ENCODE measurements at regions not wholly inside any gene's neighbourhood (a gene's known extent, or its start where the extent isn't known, plus 50 kb on each side); places are given as distances from the start of the nearest gene placed in this dataset.

GRCh38 chr1:55916481-55916880, 662.9 kb downstream of the PLPP3 start:
- no peak overlapping the region for H3K4me2 ChIP-seq (ENCODE audit: control insufficient read depth, insufficient read depth)
- TF ChIP-seq BACH1 (IDR thresholded peaks at IDR 0.05; ENCODE audit: borderline replicate concordance): no peak
- no peak for TF ChIP-seq IKZF1 (conservative IDR thresholded peaks at IDR 0.05)
- H3K4me1 ChIP-seq (ENCODE audit: control insufficient read depth, insufficient read depth, low read length): no peaks in the 10 kb centered on the region
- ChIA-PET POLR2A (no interaction called here), RAD21 (ENCODE audit: unreplicated experiment) (no interaction called here), SMC1A (ENCODE audit: uncharacterized antibody, unreplicated experiment) (no interaction called here), CTCF (no interaction called here)
- DNase-seq (ENCODE audit: low read depth, low spot score) (no peak), ATAC-seq (no peak), FAIRE-seq (no peak)
- intact Hi-C loops (cut with micrococcal nuclease; ENCODE audit: unreplicated experiment) (no loop called here), in situ Hi-C loops (cut with MboI) (no loop called here)
- no TSS peak for BruUV-seq (replicated peaks)
- 5% methylated on average over 2 of the region's 2 CpGs for WGBS (ENCODE audit: insufficient coverage, insufficient replicate concordance, low lambda C conversion rate, missing lambda C conversion rate)
- H3K9ac ChIP-seq (ENCODE audit: control insufficient read depth, insufficient read depth, low read length): no peak overlapping the region
- no peaks in the 10 kb centered on the region for H3K79me2 ChIP-seq (ENCODE audit: control insufficient read depth, insufficient read depth, low read length)
- no peaks in the 10 kb centered on the region for H3K9me3 ChIP-seq (replicated peaks; ENCODE audit: control insufficient read depth, insufficient read depth, low read length)
- no peak overlapping the region for H3K4me3 ChIP-seq
- H3K27me3 ChIP-seq (replicated peaks in 1 of 2; ENCODE audit: control insufficient read depth in 2 of 2, insufficient read depth in 2 of 2, low read length in 1 of 2): no peaks in the 10 kb centered on the region; a peak in 1 of 4 replicates
- H2AFZ ChIP-seq (ENCODE audit: control insufficient read depth, low read depth, low read length): no peak overlapping the region
- no peak overlapping the region for H3K27ac ChIP-seq (ENCODE audit: control insufficient read depth, insufficient read depth)
- H4K20me1 ChIP-seq (ENCODE audit: control insufficient read depth, insufficient read depth): no peaks in the 10 kb centered on the region
- H3K36me3 ChIP-seq (ENCODE audit: control insufficient read depth in 2 of 2, insufficient read depth in 2 of 2, low read length in 1 of 2): no peaks in the 10 kb centered on the region

DNA sequence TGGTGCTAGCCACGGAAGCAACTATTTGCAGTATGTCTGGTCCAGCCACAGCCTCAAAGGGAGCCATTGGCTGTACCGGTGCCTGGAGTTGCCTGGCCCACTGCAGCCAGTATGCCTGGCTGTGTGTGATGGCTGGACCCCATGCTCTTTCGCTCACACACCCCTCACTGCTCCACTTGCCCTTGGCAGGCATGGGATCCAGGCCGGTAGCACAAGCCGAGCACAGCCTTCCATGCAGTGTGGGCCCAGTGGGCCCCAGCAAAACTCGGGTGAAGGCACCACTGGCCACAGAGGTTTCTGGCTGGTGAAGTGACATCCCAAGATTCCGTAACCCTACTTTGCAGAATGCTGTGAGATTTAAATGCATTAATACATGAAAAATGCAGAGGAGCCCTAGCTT, 665.8 kb downstream of the PLPP3 start:
- Histone ChIP-seq H3K36me3 (ENCODE audit: control insufficient read depth in 2 of 2, insufficient read depth in 2 of 2, low read length in 1 of 2) (no peaks in the 10 kb centered on the region), H3K27me3 (replicated peaks in 1 of 2; ENCODE audit: control insufficient read depth in 2 of 2, insufficient read depth in 2 of 2, low read length in 1 of 2) (no peaks in the 10 kb centered on the region), H2AFZ (ENCODE audit: control insufficient read depth, low read depth, low read length) (no peak overlapping the region), H3K9me3 (replicated peaks; ENCODE audit: control insufficient read depth, insufficient read depth, low read length) (no peaks in the 10 kb centered on the region), H4K20me1 (ENCODE audit: control insufficient read depth, insufficient read depth) (no peaks in the 10 kb centered on the region), H3K27ac (ENCODE audit: control insufficient read depth, insufficient read depth) (no peak overlapping the region), H3K4me3 (no peak overlapping the region), H3K4me2 (ENCODE audit: control insufficient read depth, insufficient read depth) (no peak overlapping the region), H3K4me1 (ENCODE audit: control insufficient read depth, insufficient read depth, low read length) (no peaks in the 10 kb centered on the region), H3K79me2 (ENCODE audit: control insufficient read depth, insufficient read depth, low read length) (no peaks in the 10 kb centered on the region), H3K9ac (ENCODE audit: control insufficient read depth, insufficient read depth, low read length) (no peak overlapping the region)
- ATAC-seq: no peak
- intact Hi-C loops (cut with micrococcal nuclease; ENCODE audit: unreplicated experiment) (no loop called here), in situ Hi-C loops (cut with MboI) (no loop called here)
- no peak for TF ChIP-seq SREBF1 (IDR thresholded peaks at IDR 0.05; ENCODE audit: low read length)
- TF ChIP-seq SKIL (IDR thresholded peaks at IDR 0.05; ENCODE audit: low read depth, poor library complexity, severe bottlenecking): no peak
- no peak for TF ChIP-seq IKZF1 (conservative IDR thresholded peaks at IDR 0.05)
- no peak for TF ChIP-seq NR2F1 (conservative IDR thresholded peaks at IDR 0.05)
- TF ChIP-seq, protein P1, sequence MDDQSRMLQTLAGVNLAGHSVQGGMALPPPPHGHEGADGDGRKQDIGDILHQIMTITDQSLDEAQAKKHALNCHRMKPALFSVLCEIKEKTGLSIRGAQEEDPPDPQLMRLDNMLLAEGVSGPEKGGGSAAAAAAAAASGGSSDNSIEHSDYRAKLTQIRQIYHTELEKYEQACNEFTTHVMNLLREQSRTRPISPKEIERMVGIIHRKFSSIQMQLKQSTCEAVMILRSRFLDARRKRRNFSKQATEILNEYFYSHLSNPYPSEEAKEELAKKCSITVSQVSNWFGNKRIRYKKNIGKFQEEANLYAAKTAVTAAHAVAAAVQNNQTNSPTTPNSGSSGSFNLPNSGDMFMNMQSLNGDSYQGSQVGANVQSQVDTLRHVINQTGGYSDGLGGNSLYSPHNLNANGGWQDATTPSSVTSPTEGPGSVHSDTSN (IDR thresholded peaks at IDR 0.05; ENCODE audit: insufficient replicate concordance, low read depth, low read length): no peak
- no peak for TF ChIP-seq CHD4 (IDR thresholded peaks at IDR 0.05)
- ChIA-PET RAD21 (ENCODE audit: unreplicated experiment) (no interaction called here), SMC1A (ENCODE audit: uncharacterized antibody, unreplicated experiment) (no interaction called here), POLR2A (no interaction called here), CTCF (no interaction called here)
- WGBS (ENCODE audit: insufficient coverage, insufficient replicate concordance, low lambda C conversion rate, missing lambda C conversion rate): 46% methylated on average over 7 of the region's 7 CpGs
- no peak for FAIRE-seq
- no TSS peak for BruUV-seq (replicated peaks)
- no peak for DNase-seq (ENCODE audit: low read depth, low spot score)
